ENCODE measurements at regions not wholly inside any gene's neighbourhood (a gene's known extent, or its start where the extent isn't known, plus 50 kb on each side); places are given as distances from the start of the nearest gene placed in this dataset.

DNA sequence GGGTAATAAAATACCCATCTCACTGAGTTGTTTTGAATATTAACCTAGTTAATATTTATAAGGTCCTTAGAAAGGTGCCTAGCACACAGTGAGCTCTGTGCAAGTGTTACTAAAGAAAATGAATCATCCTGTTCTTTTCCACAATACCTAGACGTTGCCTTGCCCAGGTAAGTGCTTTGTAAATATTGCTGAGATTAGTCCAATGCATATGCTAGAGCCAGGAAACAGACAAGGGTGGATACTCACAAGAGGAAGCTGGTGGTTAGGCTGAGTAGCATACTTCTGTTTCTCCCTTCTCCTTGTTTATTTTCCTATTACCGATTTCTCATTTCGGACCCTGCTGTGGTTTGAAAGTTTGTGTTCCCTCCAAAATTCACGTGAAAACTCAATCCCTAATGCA is 58.1 kb upstream of the BARX2 start:
- TF ChIP-seq EP300 (IDR thresholded peaks at IDR 0.05) = no peak
- TF ChIP-seq, protein P1, sequence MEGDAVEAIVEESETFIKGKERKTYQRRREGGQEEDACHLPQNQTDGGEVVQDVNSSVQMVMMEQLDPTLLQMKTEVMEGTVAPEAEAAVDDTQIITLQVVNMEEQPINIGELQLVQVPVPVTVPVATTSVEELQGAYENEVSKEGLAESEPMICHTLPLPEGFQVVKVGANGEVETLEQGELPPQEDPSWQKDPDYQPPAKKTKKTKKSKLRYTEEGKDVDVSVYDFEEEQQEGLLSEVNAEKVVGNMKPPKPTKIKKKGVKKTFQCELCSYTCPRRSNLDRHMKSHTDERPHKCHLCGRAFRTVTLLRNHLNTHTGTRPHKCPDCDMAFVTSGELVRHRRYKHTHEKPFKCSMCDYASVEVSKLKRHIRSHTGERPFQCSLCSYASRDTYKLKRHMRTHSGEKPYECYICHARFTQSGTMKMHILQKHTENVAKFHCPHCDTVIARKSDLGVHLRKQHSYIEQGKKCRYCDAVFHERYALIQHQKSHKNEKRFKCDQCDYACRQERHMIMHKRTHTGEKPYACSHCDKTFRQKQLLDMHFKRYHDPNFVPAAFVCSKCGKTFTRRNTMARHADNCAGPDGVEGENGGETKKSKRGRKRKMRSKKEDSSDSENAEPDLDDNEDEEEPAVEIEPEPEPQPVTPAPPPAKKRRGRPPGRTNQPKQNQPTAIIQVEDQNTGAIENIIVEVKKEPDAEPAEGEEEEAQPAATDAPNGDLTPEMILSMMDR (IDR thresholded peaks at IDR 0.05) = no peak
